Panc1 (cell line): ENCODE measurements at regions not wholly inside any gene's neighbourhood (a gene's known extent, or its start where the extent isn't known, plus 50 kb on each side); places are given as distances from the start of the nearest gene placed in this dataset.

Experiments used
- ATAC-seq: fragments of 200-7000 bp; cut with Tn5 transposase; 2 replicates; pipeline ENCODE4 v1.9.1; 2020; ENCODE audit warnings: mild to moderate bottlenecking, moderate library complexity
- BruUV-seq: library from RNA; stranded (reverse); fragments of 400-500 nt; replicated peaks from 2 replicates; lab custom pipeline; 2021; lab: Mats Ljungman, UMichigan
- CTCF ChIA-PET: fragments of 300-600 bp; sonication (Branson Sonifier 250); formaldehyde crosslinking; loops from one replicate; lab custom pipeline; 2022; ENCODE audit warnings: antibody characterized with exemption; lab: Charles Lee
- POLR2A ChIA-PET: fragments of 300-600 bp; sonication (Branson Sonifier 250); formaldehyde crosslinking; loops from one replicate; lab custom pipeline; 2022; ENCODE audit warnings: antibody characterized with exemption; lab: Charles Lee
- DNase-seq: peaks from one replicate; pipeline ENCODE4 v3.0.0-alpha.2; 2010; ENCODE audit warnings: low read depth, low spot score
- H3K27ac ChIP-seq: 2 replicates; pipeline ENCODE4 v1.5.1; 2011; ENCODE audit warnings: mild to moderate bottlenecking, low read length, inconsistent platforms
- H3K27me3 ChIP-seq: fragments of 200-500 bp; sonication (Bioruptor generic); 2 replicates; pipeline ENCODE4 v1.6.0; 2014; ENCODE audit warnings: low read length, inconsistent platforms; ENCODE audit not compliant: control insufficient read depth, insufficient read depth
- H3K36me3 ChIP-seq: fragments of 200-500 bp; sonication (Bioruptor generic); 2 replicates; pipeline ENCODE4 v1.5.1; 2014; ENCODE audit warnings: inconsistent platforms, mild to moderate bottlenecking, low read length, moderate library complexity; ENCODE audit not compliant: control insufficient read depth, insufficient read depth
- H3K4me1 ChIP-seq: 2 replicates; pipeline ENCODE4 v1.5.1; 2011; ENCODE audit warnings: inconsistent platforms, mild to moderate bottlenecking, low read length, moderate library complexity; ENCODE audit not compliant: control insufficient read depth, insufficient read depth
- H3K4me3 ChIP-seq, 2 experiments: 2 replicates each; pipeline ENCODE4 v1.5.1; 2011 to 2012; ENCODE audit warnings: low read depth in 2 of 2, low read length in 2 of 2, mild to moderate bottlenecking in 2 of 2, inconsistent platforms in 1 of 2, moderate library complexity in 1 of 2
- H3K9me3 ChIP-seq: fragments of 200-500 bp; sonication (Bioruptor generic); 2 replicates; pipeline ENCODE4 v1.5.1; 2014; ENCODE audit warnings: low read depth, mild to moderate bottlenecking, inconsistent platforms, low read length, moderate library complexity; ENCODE audit not compliant: control insufficient read depth, insufficient read depth
- POLR2AphosphoS5 ChIP-seq: IDR thresholded peaks from 2 replicates; pipeline ENCODE4 v1.6.1; 2012; ENCODE audit warnings: mild to moderate bottlenecking, low read depth, low read length, moderate library complexity
- SIN3A ChIP-seq: IDR thresholded peaks from 2 replicates; pipeline ENCODE4 v1.6.1; 2012; ENCODE audit warnings: low read depth, mild to moderate bottlenecking, low read length, moderate library complexity, borderline replicate concordance; ENCODE audit not compliant: insufficient read depth
- TCF7L2 ChIP-seq: IDR thresholded peaks from 2 replicates; pipeline ENCODE4 v1.6.1; 2011; ENCODE audit warnings: mild to moderate bottlenecking, low read depth, low read length, inconsistent platforms
- in situ Hi-C: cut with HindIII; loops from 2 replicates; pipeline ENCODE4 v1.10.0; 2016; ENCODE audit warnings: low sequenced_read_pairs, low pct_unique_long_range_greater_than_20kb
- intact Hi-C: fragments of 100-400 bp; cut with micrococcal nuclease; formaldehyde crosslinking; loops from one replicate; pipeline ENCODE4 v1.10.0; 2022; ENCODE audit not compliant: unreplicated experiment
- TF ChIP-seq, protein P1 (sequence below), 2 experiments: IDR thresholded peaks; 2 replicates each; pipeline ENCODE4 v1.6.1; 2011 to 2012; ENCODE audit warnings: low read depth in 2 of 2, control low read depth in 1 of 2, low read length in 1 of 2, mild to moderate bottlenecking in 1 of 2, moderate library complexity in 1 of 2; ENCODE audit not compliant: insufficient read depth in 1 of 2
- TF ChIP-seq, protein P2 (sequence below): fragments of 450-650 bp; IDR thresholded peaks from 2 replicates; pipeline ENCODE4 v1.5.1; 2017; ENCODE audit warnings: mild to moderate bottlenecking

GRCh38 chr1:55604179-55604578 lies 389.0 kb upstream of the USP24 start:
- no TSS peak for BruUV-seq
- Histone ChIP-seq H3K27me3 (no peaks in the 10 kb centered on the region), H3K27ac (no peak overlapping the region), H3K9me3 (no peaks in the 10 kb centered on the region), H3K4me3 (no peak overlapping the region), H3K36me3 (no peaks in the 10 kb centered on the region), H3K4me1 (no peaks in the 10 kb centered on the region)
- POLR2A ChIA-PET, result no interaction called here
- ATAC-seq (no peak), DNase-seq (no peak)
- CTCF ChIA-PET, result no interaction called here
- in situ Hi-C loops (no loop called here), intact Hi-C loops (no loop called here)
- TF ChIP-seq POLR2AphosphoS5, result no peak
- TF ChIP-seq, protein P1, sequence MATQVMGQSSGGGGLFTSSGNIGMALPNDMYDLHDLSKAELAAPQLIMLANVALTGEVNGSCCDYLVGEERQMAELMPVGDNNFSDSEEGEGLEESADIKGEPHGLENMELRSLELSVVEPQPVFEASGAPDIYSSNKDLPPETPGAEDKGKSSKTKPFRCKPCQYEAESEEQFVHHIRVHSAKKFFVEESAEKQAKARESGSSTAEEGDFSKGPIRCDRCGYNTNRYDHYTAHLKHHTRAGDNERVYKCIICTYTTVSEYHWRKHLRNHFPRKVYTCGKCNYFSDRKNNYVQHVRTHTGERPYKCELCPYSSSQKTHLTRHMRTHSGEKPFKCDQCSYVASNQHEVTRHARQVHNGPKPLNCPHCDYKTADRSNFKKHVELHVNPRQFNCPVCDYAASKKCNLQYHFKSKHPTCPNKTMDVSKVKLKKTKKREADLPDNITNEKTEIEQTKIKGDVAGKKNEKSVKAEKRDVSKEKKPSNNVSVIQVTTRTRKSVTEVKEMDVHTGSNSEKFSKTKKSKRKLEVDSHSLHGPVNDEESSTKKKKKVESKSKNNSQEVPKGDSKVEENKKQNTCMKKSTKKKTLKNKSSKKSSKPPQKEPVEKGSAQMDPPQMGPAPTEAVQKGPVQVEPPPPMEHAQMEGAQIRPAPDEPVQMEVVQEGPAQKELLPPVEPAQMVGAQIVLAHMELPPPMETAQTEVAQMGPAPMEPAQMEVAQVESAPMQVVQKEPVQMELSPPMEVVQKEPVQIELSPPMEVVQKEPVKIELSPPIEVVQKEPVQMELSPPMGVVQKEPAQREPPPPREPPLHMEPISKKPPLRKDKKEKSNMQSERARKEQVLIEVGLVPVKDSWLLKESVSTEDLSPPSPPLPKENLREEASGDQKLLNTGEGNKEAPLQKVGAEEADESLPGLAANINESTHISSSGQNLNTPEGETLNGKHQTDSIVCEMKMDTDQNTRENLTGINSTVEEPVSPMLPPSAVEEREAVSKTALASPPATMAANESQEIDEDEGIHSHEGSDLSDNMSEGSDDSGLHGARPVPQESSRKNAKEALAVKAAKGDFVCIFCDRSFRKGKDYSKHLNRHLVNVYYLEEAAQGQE (IDR thresholded peaks at IDR 0.05; ENCODE audit: insufficient read depth in 1 of 2, low read depth in 2 of 2, low read length in 1 of 2), result no peak
- TF ChIP-seq, protein P2, sequence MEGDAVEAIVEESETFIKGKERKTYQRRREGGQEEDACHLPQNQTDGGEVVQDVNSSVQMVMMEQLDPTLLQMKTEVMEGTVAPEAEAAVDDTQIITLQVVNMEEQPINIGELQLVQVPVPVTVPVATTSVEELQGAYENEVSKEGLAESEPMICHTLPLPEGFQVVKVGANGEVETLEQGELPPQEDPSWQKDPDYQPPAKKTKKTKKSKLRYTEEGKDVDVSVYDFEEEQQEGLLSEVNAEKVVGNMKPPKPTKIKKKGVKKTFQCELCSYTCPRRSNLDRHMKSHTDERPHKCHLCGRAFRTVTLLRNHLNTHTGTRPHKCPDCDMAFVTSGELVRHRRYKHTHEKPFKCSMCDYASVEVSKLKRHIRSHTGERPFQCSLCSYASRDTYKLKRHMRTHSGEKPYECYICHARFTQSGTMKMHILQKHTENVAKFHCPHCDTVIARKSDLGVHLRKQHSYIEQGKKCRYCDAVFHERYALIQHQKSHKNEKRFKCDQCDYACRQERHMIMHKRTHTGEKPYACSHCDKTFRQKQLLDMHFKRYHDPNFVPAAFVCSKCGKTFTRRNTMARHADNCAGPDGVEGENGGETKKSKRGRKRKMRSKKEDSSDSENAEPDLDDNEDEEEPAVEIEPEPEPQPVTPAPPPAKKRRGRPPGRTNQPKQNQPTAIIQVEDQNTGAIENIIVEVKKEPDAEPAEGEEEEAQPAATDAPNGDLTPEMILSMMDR, result no peak
- TF ChIP-seq SIN3A, result no peak
- no peak for TF ChIP-seq TCF7L2

- Histone ChIP-seq H3K36me3 (no peaks in the 10 kb centered on the region), H3K27me3 (no peaks in the 10 kb centered on the region), H3K27ac (no peak overlapping the region), H3K9me3 (no peaks in the 10 kb centered on the region), H3K4me3 (no peak overlapping the region), H3K4me1 (no peaks in the 10 kb centered on the region)
- ChIA-PET POLR2A (no interaction called here), CTCF (no interaction called here)
- intact Hi-C loops, result no loop called here
- TF ChIP-seq TCF7L2, result no peak
- TF ChIP-seq, protein P1 (IDR thresholded peaks at IDR 0.05; ENCODE audit: insufficient read depth in 1 of 2, low read depth in 2 of 2, low read length in 1 of 2), result no peak
- TF ChIP-seq, protein P2, result no peak
- no peak for TF ChIP-seq POLR2AphosphoS5
- TF ChIP-seq SIN3A, result no peak
- in situ Hi-C loops, result no loop called here
- BruUV-seq, result no TSS peak
- ATAC-seq (no peak), DNase-seq (no peak)
These were observed 385.1 kb upstream of the USP24 start for GRCh38 chr1:55600242-55600641.
